Stimulated activated CD8-positive, alpha-beta memory T cell treated with anti-CD3 and anti-CD28 coated beads, Interleukin-4, amount 100 ng/mL, for 24 hours (primary cell): ENCODE measurements at regions not wholly inside any gene's neighbourhood (a gene's known extent, or its start where the extent isn't known, plus 50 kb on each side); places are given as distances from the start of the nearest gene placed in this dataset.

ENCODE experiments used
- DNase-seq: peaks from one replicate; pipeline ENCODE4 v3.0.0-alpha.2; 2020; ENCODE audit warnings: low read depth

GRCh38 chrX:118167361-118167760 is 50.8 kb upstream of the KLHL13 start:
- DNase-seq = no peak

GRCh38 chrX:118171356-118171755 is 54.7 kb upstream of the KLHL13 start:
- no peak for DNase-seq

- DNase-seq = no peak
Observed at GRCh38 chrX:118174516-118175098, 58.0 kb upstream of the KLHL13 start.

GRCh38 chrX:118177708-118178107 is 61.1 kb upstream of the KLHL13 start:
- no peak for DNase-seq

GRCh38 chrX:118178450-118178849 is 61.8 kb upstream of the KLHL13 start:
- no peak for DNase-seq

- no peak for DNase-seq
Observed at GRCh38 chrX:118179161-118179560, 62.6 kb upstream of the KLHL13 start.

GRCh38 chrX:118179718-118180117 is 63.1 kb upstream of the KLHL13 start:
- DNase-seq = no peak

GRCh38 chrX:118181030-118181429 is 64.4 kb upstream of the KLHL13 start:
- no peak for DNase-seq

- DNase-seq = no peak
Observed at GRCh38 chrX:118182025-118182424, 65.4 kb upstream of the KLHL13 start.

GRCh38 chrX:118182681-118183080 is 66.1 kb upstream of the KLHL13 start:
- DNase-seq = no peak

- no peak for DNase-seq
Observed at GRCh38 chrX:118183606-118184005, 67.0 kb upstream of the KLHL13 start.

- DNase-seq = no peak
Observed at GRCh38 chrX:118187100-118187499, 70.5 kb upstream of the KLHL13 start.

- no peak for DNase-seq
Observed at GRCh38 chrX:118189000-118189399, 72.4 kb upstream of the KLHL13 start.

- DNase-seq = no peak
Observed at GRCh38 chrX:118189628-118190027, 73.0 kb upstream of the KLHL13 start.

GRCh38 chrX:118197730-118198129 is 81.1 kb upstream of the KLHL13 start:
- no peak for DNase-seq

- DNase-seq = no peak
Observed at GRCh38 chrX:118198577-118198976, 82.0 kb upstream of the KLHL13 start.

GRCh38 chrX:118199997-118200396 is 83.4 kb upstream of the KLHL13 start:
- no peak for DNase-seq

- no peak for DNase-seq
Observed at GRCh38 chrX:118205421-118206395, 89.1 kb upstream of the KLHL13 start.

- no peak for DNase-seq
Observed at GRCh38 chrX:118207831-118208453, 91.3 kb upstream of the KLHL13 start.

- DNase-seq = no peak
Observed at GRCh38 chrX:118208481-118208880, 91.9 kb upstream of the KLHL13 start.

GRCh38 chrX:118211891-118212816 is 95.5 kb upstream of the KLHL13 start:
- no peak for DNase-seq

GRCh38 chrX:118212817-118213183 is 96.2 kb upstream of the KLHL13 start:
- DNase-seq = no peak
